OCI-LY3 (cell line): ENCODE measurements at regions not wholly inside any gene's neighbourhood (a gene's known extent, or its start where the extent isn't known, plus 50 kb on each side); places are given as distances from the start of the nearest gene placed in this dataset.

Experiments
- EZH2phosphoT487 ChIP-seq: fragments of 200-600 bp; shearing (Covaris generic); IDR thresholded peaks from 2 replicates; pipeline ENCODE4 v1.6.1; 2018; ENCODE audit warnings: antibody characterized with exemption, mixed run types, low read depth
- TF ChIP-seq, protein P1 (sequence below): fragments of 200-600, 300-600 bp; sonication (generic); IDR thresholded peaks from 2 replicates; pipeline ENCODE4 v1.5.1; 2014; ENCODE audit warnings: antibody characterized with exemption, low read length, low read depth

- TF ChIP-seq, protein P1, sequence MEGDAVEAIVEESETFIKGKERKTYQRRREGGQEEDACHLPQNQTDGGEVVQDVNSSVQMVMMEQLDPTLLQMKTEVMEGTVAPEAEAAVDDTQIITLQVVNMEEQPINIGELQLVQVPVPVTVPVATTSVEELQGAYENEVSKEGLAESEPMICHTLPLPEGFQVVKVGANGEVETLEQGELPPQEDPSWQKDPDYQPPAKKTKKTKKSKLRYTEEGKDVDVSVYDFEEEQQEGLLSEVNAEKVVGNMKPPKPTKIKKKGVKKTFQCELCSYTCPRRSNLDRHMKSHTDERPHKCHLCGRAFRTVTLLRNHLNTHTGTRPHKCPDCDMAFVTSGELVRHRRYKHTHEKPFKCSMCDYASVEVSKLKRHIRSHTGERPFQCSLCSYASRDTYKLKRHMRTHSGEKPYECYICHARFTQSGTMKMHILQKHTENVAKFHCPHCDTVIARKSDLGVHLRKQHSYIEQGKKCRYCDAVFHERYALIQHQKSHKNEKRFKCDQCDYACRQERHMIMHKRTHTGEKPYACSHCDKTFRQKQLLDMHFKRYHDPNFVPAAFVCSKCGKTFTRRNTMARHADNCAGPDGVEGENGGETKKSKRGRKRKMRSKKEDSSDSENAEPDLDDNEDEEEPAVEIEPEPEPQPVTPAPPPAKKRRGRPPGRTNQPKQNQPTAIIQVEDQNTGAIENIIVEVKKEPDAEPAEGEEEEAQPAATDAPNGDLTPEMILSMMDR, result no peak
- no peak for TF ChIP-seq EZH2phosphoT487
Measured at GRCh38 chr5:77909237-77909636, 133.1 kb upstream of the TBCA start.
